ENCODE measurements at regions not wholly inside any gene's neighbourhood (a gene's known extent, or its start where the extent isn't known, plus 50 kb on each side); places are given as distances from the start of the nearest gene placed in this dataset.

GRCh38 chr9:87249029-87249428, 248.6 kb upstream of the DAPK1 start:
- FAIRE-seq (peak; percentile 99), DNase-seq (ENCODE audit: low read depth, low spot score) (peak; percentile 75)

DNA sequence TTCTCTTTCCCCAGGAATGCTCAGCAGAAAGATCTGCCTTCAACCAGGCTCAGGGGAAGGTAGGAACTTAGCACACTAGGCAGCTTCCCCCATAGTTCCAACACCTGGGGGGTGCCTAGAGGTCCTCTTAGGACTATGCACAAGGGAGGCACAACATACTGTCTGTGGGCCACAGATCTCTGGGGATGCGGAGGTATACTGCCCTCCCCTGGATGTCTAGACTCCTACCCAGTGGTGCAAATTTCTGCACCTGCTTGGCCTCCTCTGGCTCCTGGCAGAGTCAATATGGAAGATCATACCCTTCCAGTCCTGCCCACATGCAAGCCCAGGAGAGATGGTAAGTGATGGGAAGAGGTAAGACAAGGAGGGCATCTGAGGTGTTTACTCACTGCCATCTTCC, 247.5 kb upstream of the DAPK1 start:
- Histone ChIP-seq H3K9me1 (ENCODE audit: control insufficient read depth, extremely low read depth, insufficient read depth, low read length) (no peaks in the 10 kb centered on the region), H3K4me1 (ENCODE audit: control insufficient read depth, extremely low read depth, insufficient read depth, low read length) (peaks cover 10% of the 10 kb centered on the region), H3K36me3 (ENCODE audit: control insufficient read depth in 2 of 2, extremely low read depth in 1 of 2, insufficient read depth in 2 of 2, low read length in 2 of 2) (no peaks in the 10 kb centered on the region), H3K9ac (ENCODE audit: control insufficient read depth, extremely low read depth, insufficient read depth, low read length) (no peak overlapping the region), H4K20me1 (ENCODE audit: control insufficient read depth, extremely low read depth, insufficient read depth, low read length) (no peaks in the 10 kb centered on the region), H3K27ac (ENCODE audit: control insufficient read depth, insufficient read depth, low read length) (no peak overlapping the region), H2AFZ (ENCODE audit: control insufficient read depth, low read length) (no peak overlapping the region), H3K79me2 (ENCODE audit: control insufficient read depth, insufficient read depth, low read length) (no peaks in the 10 kb centered on the region), H3K4me3 (ENCODE audit: control insufficient read depth in 2 of 3, extremely low read depth in 1 of 3, insufficient read depth in 2 of 3, low read depth in 1 of 3, low read length in 3 of 3) (no peak overlapping the region), H3K27me3 (ENCODE audit: control insufficient read depth, extremely low read depth, insufficient read depth, low read length) (no peaks in the 10 kb centered on the region), H3K4me2 (ENCODE audit: control insufficient read depth, extremely low read depth, insufficient read depth, low read depth, low read length) (no peak overlapping the region), H3K9me3 (ENCODE audit: control insufficient read depth, low read depth, low read length) (peaks cover 4% of the 10 kb centered on the region)
- no peak for TF ChIP-seq EZH2 (IDR thresholded peaks at IDR 0.05; ENCODE audit: low read length)
- TF ChIP-seq, protein P1, sequence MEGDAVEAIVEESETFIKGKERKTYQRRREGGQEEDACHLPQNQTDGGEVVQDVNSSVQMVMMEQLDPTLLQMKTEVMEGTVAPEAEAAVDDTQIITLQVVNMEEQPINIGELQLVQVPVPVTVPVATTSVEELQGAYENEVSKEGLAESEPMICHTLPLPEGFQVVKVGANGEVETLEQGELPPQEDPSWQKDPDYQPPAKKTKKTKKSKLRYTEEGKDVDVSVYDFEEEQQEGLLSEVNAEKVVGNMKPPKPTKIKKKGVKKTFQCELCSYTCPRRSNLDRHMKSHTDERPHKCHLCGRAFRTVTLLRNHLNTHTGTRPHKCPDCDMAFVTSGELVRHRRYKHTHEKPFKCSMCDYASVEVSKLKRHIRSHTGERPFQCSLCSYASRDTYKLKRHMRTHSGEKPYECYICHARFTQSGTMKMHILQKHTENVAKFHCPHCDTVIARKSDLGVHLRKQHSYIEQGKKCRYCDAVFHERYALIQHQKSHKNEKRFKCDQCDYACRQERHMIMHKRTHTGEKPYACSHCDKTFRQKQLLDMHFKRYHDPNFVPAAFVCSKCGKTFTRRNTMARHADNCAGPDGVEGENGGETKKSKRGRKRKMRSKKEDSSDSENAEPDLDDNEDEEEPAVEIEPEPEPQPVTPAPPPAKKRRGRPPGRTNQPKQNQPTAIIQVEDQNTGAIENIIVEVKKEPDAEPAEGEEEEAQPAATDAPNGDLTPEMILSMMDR (optimal IDR thresholded peaks at IDR 0.05 in 1 of 3, IDR thresholded peaks at IDR 0.05 in 1 of 3, conservative IDR thresholded peaks at IDR 0.05 in 1 of 3; ENCODE audit: extremely low read depth in 1 of 3, insufficient read depth in 2 of 3, low read length in 3 of 3): peak in 2 of 3 experiments; percentile 18 to 51
- DNase-seq (ENCODE audit: low read depth, low spot score): no peak
- dilution Hi-C loops (cut with MboI; ENCODE audit: extremely low pct_ligation_motif_present, low sequenced_read_pairs): no loop called here
- no peak for FAIRE-seq

More at GRCh38 chr9:87249029-87249428, 248.6 kb upstream of the DAPK1 start:
- Histone ChIP-seq H3K79me2 (ENCODE audit: control insufficient read depth, insufficient read depth, low read length) (no peaks in the 10 kb centered on the region), H2AFZ (ENCODE audit: control insufficient read depth, low read length) (peak overlapping the region; percentile 27), H3K4me3 (ENCODE audit: control insufficient read depth in 2 of 3, extremely low read depth in 1 of 3, insufficient read depth in 2 of 3, low read depth in 1 of 3, low read length in 3 of 3) (no peak overlapping the region), H3K27me3 (ENCODE audit: control insufficient read depth, extremely low read depth, insufficient read depth, low read length) (no peaks in the 10 kb centered on the region), H3K9me3 (ENCODE audit: control insufficient read depth, low read depth, low read length) (peaks cover 4% of the 10 kb centered on the region), H3K36me3 (ENCODE audit: control insufficient read depth in 2 of 2, extremely low read depth in 1 of 2, insufficient read depth in 2 of 2, low read length in 2 of 2) (no peaks in the 10 kb centered on the region), H3K4me1 (ENCODE audit: control insufficient read depth, extremely low read depth, insufficient read depth, low read length) (peaks cover 10% of the 10 kb centered on the region), H3K9ac (ENCODE audit: control insufficient read depth, extremely low read depth, insufficient read depth, low read length) (no peak overlapping the region), H3K9me1 (ENCODE audit: control insufficient read depth, extremely low read depth, insufficient read depth, low read length) (no peaks in the 10 kb centered on the region), H3K4me2 (ENCODE audit: control insufficient read depth, extremely low read depth, insufficient read depth, low read depth, low read length) (no peak overlapping the region), H4K20me1 (ENCODE audit: control insufficient read depth, extremely low read depth, insufficient read depth, low read length) (no peaks in the 10 kb centered on the region), H3K27ac (ENCODE audit: control insufficient read depth, insufficient read depth, low read length) (no peak overlapping the region)
- no peak for TF ChIP-seq EZH2 (IDR thresholded peaks at IDR 0.05; ENCODE audit: low read length)
- TF ChIP-seq, protein P1 (optimal IDR thresholded peaks at IDR 0.05 in 1 of 3, IDR thresholded peaks at IDR 0.05 in 1 of 3, conservative IDR thresholded peaks at IDR 0.05 in 1 of 3; ENCODE audit: extremely low read depth in 1 of 3, insufficient read depth in 2 of 3, low read length in 3 of 3): no peak
- dilution Hi-C loops (cut with MboI; ENCODE audit: extremely low pct_ligation_motif_present, low sequenced_read_pairs): no loop called here
